ENCODE measurements at regions not wholly inside any gene's neighbourhood (a gene's known extent, or its start where the extent isn't known, plus 50 kb on each side); places are given as distances from the start of the nearest gene placed in this dataset.

DNA sequence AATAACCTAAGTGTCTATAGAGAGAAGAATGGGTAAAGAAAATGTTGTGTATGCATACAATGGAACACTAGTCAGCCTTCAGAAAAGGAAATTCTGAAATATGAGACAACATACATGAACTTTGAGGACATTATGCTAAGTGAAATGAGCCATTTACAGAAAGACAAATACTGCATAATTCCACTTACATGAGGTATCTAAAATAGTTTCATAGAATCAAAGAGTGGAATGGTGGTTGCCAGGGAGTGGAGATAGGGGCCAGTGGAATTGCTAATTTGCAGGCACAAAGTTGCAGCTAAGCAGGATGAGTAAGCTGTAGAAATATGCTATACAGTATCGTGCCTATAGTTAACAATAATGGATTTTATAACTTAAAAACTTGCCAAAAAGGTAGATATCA, 779.6 kb upstream of the ARPP21 start:
- WGBS, result 51% methylated on average over 1 of the region's 1 CpG
- intact Hi-C loops (cut with DNase I), result no loop called here
- H3K4me1 ChIP-seq (ENCODE audit: control insufficient read depth, insufficient read depth, low read length), result no peaks in the 10 kb centered on the region
- no peak for ATAC-seq
- H3K27ac ChIP-seq (ENCODE audit: low read length), result no peak overlapping the region
- H3K4me3 ChIP-seq (ENCODE audit: low read length), result no peak overlapping the region
- H3K9me3 ChIP-seq (ENCODE audit: control insufficient read depth, low read length), result no peaks in the 10 kb centered on the region
- DNase-seq, result no peak
- no peaks in the 10 kb centered on the region for H3K27me3 ChIP-seq (ENCODE audit: control insufficient read depth, insufficient read depth)

DNA sequence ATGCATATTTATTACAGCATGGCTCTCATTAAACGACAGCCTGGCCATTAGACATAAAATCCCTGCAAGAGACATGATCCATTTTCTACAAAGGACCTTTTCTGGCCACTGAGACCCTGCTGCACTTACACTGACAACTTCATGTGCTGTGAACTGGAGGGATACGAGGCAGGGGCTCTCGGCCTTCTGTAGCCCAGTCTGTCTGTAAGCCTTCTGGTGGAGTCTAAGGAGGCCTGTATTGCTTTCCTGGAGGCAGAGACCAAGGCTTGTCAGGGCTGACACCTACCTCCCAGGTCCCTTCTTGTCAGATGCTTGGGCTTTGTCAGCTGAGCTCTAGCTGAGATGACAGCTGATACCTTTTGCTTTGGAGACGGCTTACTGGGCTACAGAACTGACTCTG, 776.9 kb upstream of the ARPP21 start:
- Histone ChIP-seq H3K27me3 (ENCODE audit: control insufficient read depth, insufficient read depth) (no peaks in the 10 kb centered on the region), H3K27ac (ENCODE audit: low read length) (no peak overlapping the region), H3K9me3 (ENCODE audit: control insufficient read depth, low read length) (no peaks in the 10 kb centered on the region), H3K4me1 (ENCODE audit: control insufficient read depth, insufficient read depth, low read length) (no peaks in the 10 kb centered on the region), H3K4me3 (ENCODE audit: low read length) (no peak overlapping the region)
- WGBS, result 77% methylated on average over 4 of the region's 4 CpGs
- intact Hi-C loops (cut with DNase I), result no loop called here
- no peak for ATAC-seq
- DNase-seq, result no peak

DNA sequence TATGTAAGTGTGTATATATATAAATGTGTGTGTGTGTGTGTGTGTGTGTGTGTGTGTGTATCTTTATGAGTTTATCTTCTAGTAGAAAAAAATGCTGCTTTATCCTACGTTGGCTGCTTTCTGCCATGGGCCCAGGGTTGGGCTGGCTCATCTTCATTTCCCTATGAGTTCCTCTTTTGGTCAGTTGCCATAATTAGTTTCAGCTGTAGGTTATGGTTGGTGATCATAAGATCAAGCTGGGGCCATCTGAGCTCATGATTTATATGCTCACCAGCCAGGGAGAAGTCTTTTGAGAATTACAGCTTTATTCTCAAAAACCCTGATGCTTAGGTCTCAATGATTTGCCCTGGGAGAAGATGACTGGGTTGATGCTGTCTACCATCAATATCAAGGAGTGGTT, 775.8 kb upstream of the ARPP21 start:
- Histone ChIP-seq H3K27ac (ENCODE audit: low read length) (no peak overlapping the region), H3K4me1 (ENCODE audit: control insufficient read depth, insufficient read depth, low read length) (no peaks in the 10 kb centered on the region), H3K27me3 (ENCODE audit: control insufficient read depth, insufficient read depth) (no peaks in the 10 kb centered on the region), H3K9me3 (ENCODE audit: control insufficient read depth, low read length) (no peaks in the 10 kb centered on the region), H3K4me3 (ENCODE audit: low read length) (no peak overlapping the region)
- ATAC-seq, result no peak
- intact Hi-C loops (cut with DNase I), result no loop called here
- WGBS, result 43% methylated on average over 1 of the region's 1 CpG
- no peak for DNase-seq

DNA sequence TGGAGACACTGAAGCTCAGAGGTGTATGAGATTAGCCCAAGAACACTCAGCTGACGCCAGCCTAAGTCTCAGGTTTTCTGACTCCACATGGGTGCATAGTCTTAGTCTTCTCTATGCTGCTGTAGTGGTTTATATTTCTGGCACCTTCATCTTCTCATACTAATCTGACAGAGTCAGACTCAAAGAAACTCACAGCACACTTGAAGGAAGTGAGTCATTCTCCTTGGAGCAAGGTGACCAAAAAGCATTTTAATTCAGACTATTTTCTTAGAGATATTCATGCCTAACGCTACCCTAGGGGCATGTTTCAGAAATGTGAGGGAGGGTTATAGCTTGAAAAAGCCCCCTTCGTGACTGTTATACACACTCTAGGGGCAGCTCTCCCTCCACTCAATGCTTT, 775.3 kb upstream of the ARPP21 start:
- intact Hi-C loops (cut with DNase I), result no loop called here
- no peaks in the 10 kb centered on the region for H3K27me3 ChIP-seq (ENCODE audit: control insufficient read depth, insufficient read depth)
- 77% methylated on average over 3 of the region's 3 CpGs for WGBS
- H3K9me3 ChIP-seq (ENCODE audit: control insufficient read depth, low read length), result no peaks in the 10 kb centered on the region
- H3K4me1 ChIP-seq (ENCODE audit: control insufficient read depth, insufficient read depth, low read length), result no peaks in the 10 kb centered on the region
- H3K4me3 ChIP-seq (ENCODE audit: low read length), result no peak overlapping the region
- ATAC-seq, result no peak
- H3K27ac ChIP-seq (ENCODE audit: low read length), result no peak overlapping the region
- no peak for DNase-seq

DNA sequence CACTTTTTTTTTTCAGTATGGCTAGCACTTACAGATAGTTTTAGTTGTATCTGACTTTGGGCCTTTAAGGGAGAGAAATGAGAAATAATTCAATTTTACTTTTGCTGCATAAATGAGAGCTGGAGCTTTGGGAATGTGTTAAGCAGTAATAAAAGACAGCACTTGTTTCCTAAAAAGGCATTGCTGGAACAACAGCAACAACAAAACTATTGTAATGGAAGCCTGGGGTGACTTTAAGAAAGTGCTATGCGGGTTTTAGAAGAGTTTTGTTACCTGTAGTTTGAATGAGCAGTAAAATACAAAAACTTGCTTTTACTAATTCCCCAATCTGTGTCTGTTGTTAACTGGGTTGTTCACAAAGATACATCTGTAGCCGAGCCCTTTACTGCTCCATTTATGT, 774.0 kb upstream of the ARPP21 start:
- intact Hi-C loops (cut with DNase I), result no loop called here
- Histone ChIP-seq H3K4me3 (ENCODE audit: low read length) (no peak overlapping the region), H3K27ac (ENCODE audit: low read length) (no peak overlapping the region), H3K27me3 (ENCODE audit: control insufficient read depth, insufficient read depth) (no peaks in the 10 kb centered on the region), H3K4me1 (ENCODE audit: control insufficient read depth, insufficient read depth, low read length) (no peaks in the 10 kb centered on the region), H3K9me3 (ENCODE audit: control insufficient read depth, low read length) (no peaks in the 10 kb centered on the region)
- ATAC-seq (no peak), DNase-seq (no peak)
- 84% methylated on average over 2 of the region's 2 CpGs for WGBS

DNA sequence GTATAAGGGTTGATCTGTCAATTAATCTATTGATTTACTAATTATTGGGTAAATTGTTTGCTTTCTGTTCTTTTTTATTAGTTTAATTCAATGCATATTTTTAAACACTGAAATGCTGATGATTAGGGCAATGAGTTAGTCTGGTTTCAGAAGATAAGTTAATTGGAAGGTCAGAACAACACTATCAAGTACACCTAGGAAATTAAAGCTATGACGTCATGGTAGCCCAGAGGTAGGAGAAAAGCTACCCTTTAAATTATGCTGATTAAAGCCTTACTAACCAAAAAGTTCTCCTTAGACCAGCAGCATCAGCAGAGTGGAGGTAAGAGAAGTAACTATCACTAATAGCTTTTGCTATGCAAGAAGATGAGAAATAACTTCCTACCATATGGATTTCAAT, 770.4 kb upstream of the ARPP21 start:
- intact Hi-C loops (cut with DNase I), result no loop called here
- Histone ChIP-seq H3K4me3 (ENCODE audit: low read length) (no peak overlapping the region), H3K27ac (ENCODE audit: low read length) (no peak overlapping the region), H3K9me3 (ENCODE audit: control insufficient read depth, low read length) (no peaks in the 10 kb centered on the region), H3K27me3 (ENCODE audit: control insufficient read depth, insufficient read depth) (no peaks in the 10 kb centered on the region), H3K4me1 (ENCODE audit: control insufficient read depth, insufficient read depth, low read length) (no peaks in the 10 kb centered on the region)
- DNase-seq (no peak), ATAC-seq (no peak)
- WGBS, result 55% methylated on average over 1 of the region's 1 CpG

DNA sequence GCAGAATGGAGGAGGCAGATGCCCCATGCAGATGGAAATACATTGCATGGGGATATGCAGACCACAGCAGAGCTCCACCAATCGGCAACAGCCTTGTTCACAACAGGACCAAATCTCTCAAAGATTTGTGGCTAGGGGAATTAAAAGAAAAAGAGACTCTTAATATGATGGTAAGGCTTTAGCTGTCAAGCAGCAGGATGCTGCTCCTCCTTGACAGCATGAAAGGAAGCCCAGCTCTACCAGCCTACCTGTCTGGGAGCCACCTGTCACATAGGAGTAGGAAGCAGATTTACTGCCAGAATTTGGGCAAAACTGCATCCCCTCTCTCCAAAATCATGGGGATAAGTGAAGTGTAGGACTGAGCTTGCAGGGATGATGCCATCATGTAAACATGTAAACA, 769.6 kb upstream of the ARPP21 start:
- DNase-seq (no peak), ATAC-seq (no peak)
- 82% methylated on average over 1 of the region's 1 CpG for WGBS
- intact Hi-C loops (cut with DNase I), result no loop called here
- Histone ChIP-seq H3K27me3 (ENCODE audit: control insufficient read depth, insufficient read depth) (no peaks in the 10 kb centered on the region), H3K27ac (ENCODE audit: low read length) (no peak overlapping the region), H3K4me1 (ENCODE audit: control insufficient read depth, insufficient read depth, low read length) (no peaks in the 10 kb centered on the region), H3K9me3 (ENCODE audit: control insufficient read depth, low read length) (no peaks in the 10 kb centered on the region), H3K4me3 (ENCODE audit: low read length) (no peak overlapping the region)

DNA sequence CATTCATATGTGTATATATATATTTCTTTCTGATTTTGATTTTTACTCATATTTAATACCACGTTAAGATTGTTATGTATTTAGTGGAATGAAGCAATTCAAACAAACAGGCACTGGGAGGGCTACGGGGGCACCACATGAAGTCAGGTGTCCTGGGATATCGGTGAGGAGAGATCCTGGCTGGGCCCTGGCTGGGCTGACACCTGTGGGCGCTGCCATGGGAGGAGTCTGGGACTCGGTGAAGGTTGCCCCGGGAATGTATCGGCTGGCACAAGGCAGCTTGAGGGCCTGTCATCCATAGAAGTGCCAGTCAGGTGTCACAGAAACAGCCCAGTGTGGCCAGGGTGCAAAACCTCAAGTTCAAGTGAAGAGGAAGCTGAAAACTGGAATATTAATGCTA, 766.9 kb upstream of the ARPP21 start:
- Histone ChIP-seq H3K4me1 (ENCODE audit: control insufficient read depth, insufficient read depth, low read length) (no peaks in the 10 kb centered on the region), H3K27me3 (ENCODE audit: control insufficient read depth, insufficient read depth) (no peaks in the 10 kb centered on the region), H3K27ac (ENCODE audit: low read length) (no peak overlapping the region), H3K4me3 (ENCODE audit: low read length) (no peak overlapping the region), H3K9me3 (ENCODE audit: control insufficient read depth, low read length) (no peaks in the 10 kb centered on the region)
- 89% methylated on average over 7 of the region's 7 CpGs for WGBS
- ATAC-seq, result no peak
- intact Hi-C loops (cut with DNase I), result no loop called here
- DNase-seq, result peak in 1 of 3 donors; percentile 23

DNA sequence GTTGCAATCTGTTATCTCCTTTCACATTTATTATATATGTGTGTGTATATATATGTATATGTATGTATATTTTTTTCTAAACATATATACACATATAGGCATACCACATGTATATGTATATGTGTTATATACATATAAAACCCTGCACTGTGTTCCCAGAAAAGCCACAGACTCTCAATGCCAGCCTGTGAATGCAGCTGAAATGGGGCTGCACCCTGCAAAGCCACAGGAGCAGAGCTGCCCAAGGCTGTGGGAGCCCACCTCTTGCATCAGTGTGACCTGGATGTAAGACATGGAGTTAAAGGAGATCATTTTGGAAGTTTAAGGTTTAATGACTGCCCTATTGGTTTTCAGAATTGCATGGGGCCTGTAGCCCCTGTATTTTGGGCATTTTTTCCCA, 762.3 kb upstream of the ARPP21 start:
- ATAC-seq (no peak), DNase-seq (no peak)
- no peaks in the 10 kb centered on the region for H3K9me3 ChIP-seq (ENCODE audit: control insufficient read depth, low read length)
- H3K4me1 ChIP-seq (ENCODE audit: control insufficient read depth, insufficient read depth, low read length), result no peaks in the 10 kb centered on the region
- H3K4me3 ChIP-seq (ENCODE audit: low read length), result no peak overlapping the region
- intact Hi-C loops (cut with DNase I), result no loop called here
- H3K27ac ChIP-seq (ENCODE audit: low read length), result no peak overlapping the region
- no peaks in the 10 kb centered on the region for H3K27me3 ChIP-seq (ENCODE audit: control insufficient read depth, insufficient read depth)

DNA sequence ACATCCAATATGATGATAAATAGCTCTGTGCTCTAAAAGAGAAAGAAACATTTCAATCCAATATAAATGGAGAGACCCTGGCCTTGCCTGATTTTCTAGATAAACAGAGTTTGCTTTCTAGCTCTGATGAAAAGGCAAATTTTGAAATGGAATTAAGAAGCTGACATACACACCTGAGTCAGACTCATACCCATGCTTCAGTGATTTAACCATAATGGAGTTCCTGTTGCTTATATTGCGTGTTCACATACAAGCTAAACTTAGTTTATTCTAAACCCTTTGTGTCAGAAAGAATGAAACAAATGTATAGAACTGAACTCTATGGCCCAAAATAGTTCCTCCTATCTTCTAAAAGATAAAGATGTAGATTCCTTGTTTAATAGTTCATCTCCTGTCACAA, 760.8 kb upstream of the ARPP21 start:
- 94% methylated on average over 1 of the region's 1 CpG for WGBS
- intact Hi-C loops (cut with DNase I), result no loop called here
- ATAC-seq (no peak), DNase-seq (no peak)
- H3K4me1 ChIP-seq (ENCODE audit: control insufficient read depth, insufficient read depth, low read length), result no peaks in the 10 kb centered on the region
- no peaks in the 10 kb centered on the region for H3K9me3 ChIP-seq (ENCODE audit: control insufficient read depth, low read length)
- no peaks in the 10 kb centered on the region for H3K27me3 ChIP-seq (ENCODE audit: control insufficient read depth, insufficient read depth)
- H3K27ac ChIP-seq (ENCODE audit: low read length), result no peak overlapping the region
- no peak overlapping the region for H3K4me3 ChIP-seq (ENCODE audit: low read length)

DNA sequence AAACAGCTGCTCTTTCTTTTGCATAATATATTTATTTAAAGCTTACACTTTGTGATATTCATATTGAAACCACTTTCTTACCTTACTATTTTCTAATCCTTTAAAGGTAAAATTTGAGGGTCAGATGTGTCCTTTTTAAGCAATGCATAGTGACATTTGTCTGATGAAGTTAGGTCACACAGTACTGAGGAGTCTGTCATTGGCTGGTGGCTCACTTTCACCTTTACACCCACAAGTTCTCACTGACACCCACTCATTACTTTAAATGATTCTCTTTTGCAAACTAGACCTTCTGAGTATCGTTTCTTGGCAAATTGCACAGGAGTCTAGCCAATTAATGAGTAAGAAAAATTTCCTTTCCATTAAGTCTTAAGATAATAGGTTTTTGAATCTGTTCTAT, 758.3 kb upstream of the ARPP21 start:
- ATAC-seq (no peak), DNase-seq (no peak)
- intact Hi-C loops (cut with DNase I), result no loop called here
- WGBS, result 19% methylated on average over 1 of the region's 1 CpG
- no peaks in the 10 kb centered on the region for H3K27me3 ChIP-seq (ENCODE audit: control insufficient read depth, insufficient read depth)
- H3K4me1 ChIP-seq (ENCODE audit: control insufficient read depth, insufficient read depth, low read length), result no peaks in the 10 kb centered on the region
- no peak overlapping the region for H3K27ac ChIP-seq (ENCODE audit: low read length)
- H3K4me3 ChIP-seq (ENCODE audit: low read length), result no peak overlapping the region
- no peaks in the 10 kb centered on the region for H3K9me3 ChIP-seq (ENCODE audit: control insufficient read depth, low read length)

DNA sequence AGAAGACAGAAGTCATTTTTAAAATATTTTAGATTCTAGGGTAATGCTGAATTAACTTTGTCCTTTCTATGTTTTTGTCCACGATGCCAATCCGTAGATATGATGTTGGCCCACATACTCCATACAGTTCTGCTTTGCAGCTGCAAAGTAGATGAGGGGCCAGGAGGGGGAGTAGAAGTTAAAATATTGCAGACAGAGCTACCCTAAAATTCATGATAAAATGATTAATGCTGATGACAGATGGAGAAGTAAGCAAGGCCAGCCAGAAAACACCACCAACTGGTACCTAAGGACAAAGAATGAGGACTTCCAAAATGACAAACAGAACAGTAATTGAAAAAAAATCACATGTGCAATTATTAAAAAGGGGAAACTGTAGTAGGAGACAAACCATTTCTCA, 756.6 kb upstream of the ARPP21 start:
- no peak for ATAC-seq
- Histone ChIP-seq H3K27ac (ENCODE audit: low read length) (no peak overlapping the region), H3K4me3 (ENCODE audit: low read length) (no peak overlapping the region), H3K27me3 (ENCODE audit: control insufficient read depth, insufficient read depth) (no peaks in the 10 kb centered on the region), H3K9me3 (ENCODE audit: control insufficient read depth, low read length) (no peaks in the 10 kb centered on the region), H3K4me1 (ENCODE audit: control insufficient read depth, insufficient read depth, low read length) (no peaks in the 10 kb centered on the region)
- intact Hi-C loops (cut with DNase I), result no loop called here
- DNase-seq, result no peak
- 51% methylated on average over 2 of the region's 2 CpGs for WGBS

Measured in right cardiac atrium (tissue), 5 donors.